GM21717 (cell line): ENCODE measurements at regions not wholly inside any gene's neighbourhood (a gene's known extent, or its start where the extent isn't known, plus 50 kb on each side); places are given as distances from the start of the nearest gene placed in this dataset.

Experiments used
- ATAC-seq: cut with Tn5 transposase; IDR thresholded peaks from one replicate; pipeline ENCODE4 v1.9.1; 2021; ENCODE audit warnings: mild to moderate bottlenecking, moderate library complexity; ENCODE audit not compliant: unreplicated experiment

DNA sequence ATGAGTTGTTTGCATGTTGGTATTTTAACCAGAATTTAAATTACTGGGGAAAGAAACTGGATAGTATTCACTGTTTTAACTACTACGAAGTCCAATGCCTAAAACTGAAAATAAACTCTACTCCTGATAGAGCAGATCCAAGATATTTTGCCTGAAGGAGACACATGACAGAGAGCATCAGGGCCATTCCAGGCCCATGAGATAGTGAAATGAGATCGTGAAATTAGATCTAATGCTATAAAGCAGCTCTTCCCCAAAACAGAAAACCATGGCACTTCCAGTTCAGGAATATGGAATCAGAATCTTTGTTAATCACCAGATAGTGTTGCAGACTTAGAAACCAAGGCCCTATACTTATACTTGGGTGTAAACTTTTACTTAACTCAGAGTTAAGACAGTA is 124.3 kb upstream of the CACNA2D1 start:
- no peak for ATAC-seq

DNA sequence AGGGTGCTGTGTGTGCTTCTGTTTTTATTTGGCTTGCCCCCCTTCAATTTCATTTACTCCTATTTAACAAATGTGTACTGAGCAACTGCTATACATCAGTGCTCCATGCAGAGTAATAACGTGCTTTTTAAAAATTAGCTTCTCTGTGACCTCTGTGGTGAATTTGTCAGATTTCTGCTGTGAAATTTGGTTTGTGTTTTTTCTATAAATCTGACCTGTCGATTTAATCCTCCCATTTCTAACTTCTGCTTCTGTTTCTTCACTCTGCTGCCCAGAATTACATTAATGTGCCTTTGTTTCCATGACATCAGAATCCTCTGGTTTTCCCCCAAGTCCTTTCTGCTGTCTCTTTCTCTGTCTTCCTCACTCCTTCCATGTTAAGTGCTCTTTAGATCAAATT is 123.8 kb upstream of the CACNA2D1 start:
- no peak for ATAC-seq

DNA sequence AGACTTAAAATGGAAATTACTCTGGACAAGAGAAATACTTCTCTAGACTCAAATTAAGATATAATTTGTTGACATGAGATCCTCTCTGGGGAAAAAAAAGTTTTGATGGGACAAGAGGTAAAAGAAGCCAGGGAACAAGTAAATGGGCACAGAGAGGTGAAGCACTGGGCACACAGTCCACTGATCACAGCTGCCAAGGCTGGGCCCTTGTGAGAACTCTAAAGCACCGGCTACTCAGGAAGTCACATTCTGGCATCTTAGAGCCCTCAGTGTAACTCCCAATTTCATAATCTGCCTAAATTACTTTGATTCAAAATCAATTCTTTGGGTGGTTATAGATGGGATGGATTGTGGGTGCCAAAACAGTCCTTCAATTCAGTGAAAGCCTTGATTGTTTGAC is 123.2 kb upstream of the CACNA2D1 start:
- ATAC-seq: no peak

DNA sequence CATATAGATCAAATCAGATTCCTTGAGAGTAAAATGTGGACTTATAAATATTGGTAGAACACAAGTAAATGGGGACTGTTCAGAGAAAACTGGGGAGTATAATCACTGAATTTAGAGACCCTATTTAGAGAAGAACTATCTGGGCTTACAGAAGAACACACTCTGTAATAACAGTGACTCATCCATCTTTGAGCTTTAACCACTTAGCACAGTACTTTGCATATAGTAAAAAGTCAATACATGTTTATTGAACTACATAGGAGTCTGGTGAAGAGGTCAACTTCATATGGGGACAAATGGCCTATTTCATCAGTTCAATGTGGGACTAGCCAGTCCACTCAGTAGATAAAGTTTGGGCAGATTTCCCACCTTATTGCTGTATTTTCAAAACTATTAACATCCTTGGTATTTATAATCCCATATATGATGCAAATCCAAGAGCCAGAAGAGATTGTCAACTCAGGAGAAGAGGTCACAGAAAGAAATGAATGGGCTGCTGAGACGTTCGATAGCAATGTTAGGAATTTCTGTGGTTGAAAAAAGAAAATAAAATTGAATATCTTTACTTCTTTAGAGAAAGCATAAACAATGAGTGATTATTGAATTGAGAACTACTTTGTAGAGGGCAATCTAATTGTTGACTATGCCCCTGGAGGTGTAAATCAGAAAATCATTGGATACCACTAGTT is 119.3 kb upstream of the CACNA2D1 start:
- ATAC-seq: no peak

DNA sequence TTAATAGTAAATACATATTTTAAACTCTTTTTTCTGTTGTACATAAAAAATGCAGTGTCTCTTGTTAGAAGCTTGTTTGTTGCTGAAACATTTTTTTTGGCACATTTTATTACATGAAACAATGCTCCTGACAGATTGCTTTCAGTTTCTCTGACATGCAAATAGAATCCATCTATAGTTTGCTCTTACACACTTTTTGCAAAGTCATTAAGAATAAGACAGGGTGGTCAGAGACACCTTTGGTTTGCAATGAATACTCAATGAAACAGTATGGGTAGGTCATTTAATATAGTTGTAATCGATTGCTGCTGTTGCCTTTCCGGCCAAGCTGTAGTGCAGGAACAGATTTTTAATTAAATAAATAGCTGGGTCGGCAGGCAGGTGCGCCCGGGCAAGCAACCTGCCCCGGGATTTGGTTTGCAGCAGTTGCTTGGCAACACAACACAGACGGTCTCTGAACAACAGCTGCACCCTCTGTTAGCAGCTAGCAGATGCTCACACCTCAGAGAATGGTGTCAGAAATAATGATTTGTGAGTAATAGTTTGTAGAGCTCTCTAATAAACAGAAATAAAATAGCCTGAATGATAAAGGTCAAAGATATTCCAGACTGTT is 115.7 kb upstream of the CACNA2D1 start:
- peak; percentile 91 for ATAC-seq

DNA sequence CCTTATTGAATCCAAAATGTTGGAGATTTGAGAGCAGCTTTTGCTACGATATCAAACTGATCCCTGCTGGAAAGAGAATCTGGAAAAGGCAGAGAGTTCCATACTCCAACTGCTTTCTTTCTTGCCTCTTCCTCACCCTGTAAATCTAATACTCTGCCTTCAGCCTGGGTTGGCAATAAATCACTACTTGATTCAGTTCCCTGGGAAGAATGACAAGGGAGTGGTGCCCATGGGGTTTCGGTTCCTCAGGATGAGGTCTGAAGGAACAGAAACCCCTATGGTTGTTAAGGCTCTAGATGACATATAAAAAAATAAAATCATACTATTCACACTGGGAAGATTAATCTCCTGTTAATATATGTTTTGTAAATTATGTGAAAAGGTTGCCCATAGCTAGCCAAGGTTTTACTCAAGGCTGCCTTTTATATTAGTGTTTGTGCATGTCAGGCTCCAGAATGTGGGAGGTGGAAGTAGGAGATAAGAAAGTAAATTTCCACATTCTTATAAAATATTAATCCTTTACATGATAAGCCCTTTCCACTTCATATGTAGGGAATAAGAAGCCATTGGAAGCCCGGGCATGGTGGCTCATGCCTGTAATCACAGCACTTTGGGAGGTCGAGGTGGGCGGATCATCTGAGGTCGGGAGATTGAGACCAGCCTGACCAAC is 106.2 kb upstream of the CACNA2D1 start:
- no peak for ATAC-seq

DNA sequence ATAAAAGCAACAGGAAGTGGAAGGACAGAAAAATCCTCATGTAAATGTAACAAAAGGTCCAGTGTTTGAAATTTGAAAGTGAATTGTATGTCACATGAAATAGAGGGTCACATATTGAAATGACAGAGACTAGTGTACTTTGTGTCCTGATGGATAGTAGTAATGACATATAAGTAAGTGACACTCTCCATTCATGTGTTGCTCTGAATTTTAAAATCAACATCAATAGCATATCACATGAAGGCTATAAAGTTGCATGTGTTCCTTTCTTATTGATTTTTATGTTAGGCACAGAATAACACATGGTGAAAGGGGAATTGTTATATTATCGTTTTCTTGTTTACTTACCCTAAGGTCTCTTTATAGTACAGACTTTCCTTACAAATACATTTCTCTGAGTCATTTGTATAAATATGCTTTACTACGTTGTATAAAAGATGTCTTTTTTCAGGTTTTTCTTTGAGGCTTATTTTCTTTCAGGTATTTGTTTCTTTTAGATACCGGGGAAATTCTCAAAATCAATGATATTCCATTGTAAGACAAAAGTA is 104.6 kb upstream of the CACNA2D1 start:
- ATAC-seq: no peak

DNA sequence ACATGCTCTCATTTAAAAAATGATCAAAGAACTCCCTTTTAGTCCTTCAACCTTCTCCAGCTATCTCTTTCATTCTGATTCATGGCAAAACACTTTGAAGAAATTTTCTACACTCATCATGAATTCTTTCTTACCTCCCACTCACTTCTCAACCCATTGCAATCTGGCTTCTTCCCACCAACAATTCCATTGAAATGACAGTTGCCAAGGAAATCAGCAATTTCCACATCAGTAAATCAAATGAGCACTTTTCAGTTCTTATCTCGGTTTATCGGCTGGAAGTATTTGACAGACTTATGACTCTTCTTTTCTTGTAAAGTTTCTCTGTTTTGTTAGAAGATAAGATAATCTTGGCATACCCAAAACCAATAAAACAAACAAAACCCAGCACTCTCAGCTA is 99.1 kb upstream of the CACNA2D1 start:
- ATAC-seq: no peak

DNA sequence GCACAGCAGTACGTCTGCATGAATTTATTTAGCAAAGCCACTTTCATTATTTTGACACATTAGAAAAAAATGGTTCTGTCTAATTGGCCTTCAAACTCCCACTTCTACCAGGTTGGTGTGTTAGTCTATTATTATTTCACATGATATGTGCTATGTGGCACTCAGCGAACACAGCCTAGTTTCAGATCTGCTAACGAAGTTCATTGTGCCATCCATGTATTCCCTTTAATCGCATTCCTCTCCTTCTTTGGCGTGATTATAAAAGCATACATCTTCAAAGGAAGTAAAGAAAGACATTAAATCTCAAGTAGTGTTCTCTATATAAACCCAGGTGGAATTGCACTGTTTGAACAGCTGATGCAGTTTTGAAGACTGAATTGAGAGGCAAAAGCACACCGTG is 96.4 kb upstream of the CACNA2D1 start:
- no peak for ATAC-seq

DNA sequence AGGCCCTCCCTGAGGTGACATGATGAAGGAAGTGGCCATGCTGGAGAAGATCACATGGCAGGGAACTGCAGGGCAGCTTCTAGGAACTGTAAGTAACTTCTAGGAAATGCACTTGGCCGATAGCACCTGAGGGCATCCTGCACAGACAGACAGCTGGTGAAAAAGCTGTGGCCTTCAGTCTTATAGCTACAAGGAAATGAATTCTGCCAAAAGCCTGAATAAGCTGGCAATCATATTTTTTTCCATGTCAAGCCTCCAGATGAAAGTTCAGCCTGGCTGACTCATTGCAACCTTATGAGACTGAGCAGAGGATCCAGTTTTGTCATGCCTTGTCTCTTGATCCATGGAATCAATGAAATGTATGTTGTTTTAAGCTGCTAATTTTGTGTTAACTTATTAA is 91.1 kb upstream of the CACNA2D1 start:
- ATAC-seq: no peak

DNA sequence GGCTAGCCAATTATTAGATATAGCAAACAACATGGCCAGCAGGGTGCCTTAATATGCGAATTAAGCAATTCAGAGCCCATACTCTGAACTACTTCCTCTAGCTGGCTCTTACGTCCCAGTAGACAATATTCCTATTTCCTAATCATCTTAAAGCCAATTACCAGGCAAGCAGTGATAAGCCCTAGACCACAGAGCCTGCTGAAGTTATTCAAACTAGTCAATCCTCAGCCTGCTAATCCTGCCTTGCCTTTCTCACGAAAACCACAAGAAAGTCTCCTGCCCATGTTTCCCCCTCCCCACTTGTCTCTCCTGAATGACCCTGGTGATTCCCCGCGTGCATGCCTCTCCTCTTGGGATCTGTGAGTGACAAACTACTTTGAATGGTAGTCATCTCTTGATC is 86.8 kb upstream of the CACNA2D1 start:
- no peak for ATAC-seq

DNA sequence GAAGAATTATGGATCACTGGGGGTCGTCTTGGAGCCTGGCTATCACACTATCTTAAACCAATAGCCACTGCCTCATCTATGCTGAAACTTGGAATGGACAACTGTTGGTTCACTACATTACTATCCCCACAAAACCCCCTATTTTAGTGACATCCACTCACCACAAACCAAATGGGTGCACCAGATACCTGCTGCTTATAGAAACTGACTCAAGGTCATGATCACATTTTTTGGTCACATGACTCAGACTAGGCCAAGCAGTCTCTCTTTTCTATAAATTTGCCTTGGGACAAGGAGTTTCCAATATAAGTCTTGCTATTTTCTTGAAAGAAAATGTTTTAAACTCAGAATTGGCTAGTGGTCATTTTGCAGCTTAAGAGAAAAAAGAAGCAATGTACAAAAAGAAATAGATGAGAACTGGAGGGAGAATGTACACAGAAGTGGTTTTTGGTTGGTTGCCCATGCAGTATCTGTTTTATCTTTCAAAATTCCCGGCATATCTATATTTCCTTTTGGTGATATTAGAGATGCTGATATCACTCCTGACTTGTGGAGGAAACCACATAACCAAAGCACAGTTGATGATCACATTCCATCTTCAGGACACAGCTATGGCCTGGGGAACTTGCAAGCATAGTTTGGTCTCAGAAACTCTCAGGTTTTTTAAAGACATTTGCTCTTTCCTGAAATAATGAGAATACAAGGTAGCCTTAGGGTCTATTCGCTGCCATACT is 85.2 kb upstream of the CACNA2D1 start:
- ATAC-seq: no peak

DNA sequence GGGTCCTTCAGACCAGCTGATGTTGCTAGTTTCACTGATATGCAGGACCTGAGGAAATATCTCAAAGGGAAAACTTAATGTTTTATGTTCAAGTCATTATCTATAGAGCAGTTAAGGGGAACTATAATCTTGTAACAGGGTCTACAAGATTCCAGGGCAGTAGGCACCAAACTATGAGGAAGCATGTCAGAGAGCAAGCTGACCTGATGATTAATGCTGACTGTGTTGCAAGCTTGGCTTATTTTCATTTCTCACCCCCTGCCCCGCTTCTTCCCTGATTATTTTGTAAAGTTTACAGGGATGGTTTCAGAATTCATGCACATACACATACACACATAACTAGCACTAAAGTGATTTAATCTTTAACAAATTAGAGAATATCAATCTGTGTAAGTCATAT is 84.3 kb upstream of the CACNA2D1 start:
- ATAC-seq: no peak

DNA sequence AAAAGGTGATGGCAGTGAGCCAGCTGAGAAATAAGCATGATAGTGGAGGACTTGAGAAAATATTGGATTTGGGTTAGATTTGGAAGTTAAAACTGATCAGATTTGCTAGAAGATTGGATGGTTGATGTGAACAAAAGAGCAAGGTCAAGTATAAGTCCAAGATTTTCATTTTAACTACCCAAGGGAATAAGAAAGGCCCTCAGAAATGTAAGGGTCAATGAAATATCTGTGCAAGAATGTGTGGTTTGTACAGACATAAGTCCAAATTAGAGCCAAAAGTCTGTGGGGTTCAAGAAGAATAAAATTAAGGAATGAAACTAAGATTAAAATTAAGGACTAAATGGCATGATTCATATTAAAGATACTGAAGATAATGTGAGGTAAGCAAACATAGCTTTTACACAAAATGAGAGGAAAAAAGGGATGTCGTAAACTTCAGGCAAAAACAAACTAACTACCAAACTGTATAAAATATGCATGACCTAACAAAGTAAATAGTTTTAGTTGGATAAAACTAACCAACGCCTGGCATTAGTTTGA is 78.4 kb upstream of the CACNA2D1 start:
- ATAC-seq: no peak

DNA sequence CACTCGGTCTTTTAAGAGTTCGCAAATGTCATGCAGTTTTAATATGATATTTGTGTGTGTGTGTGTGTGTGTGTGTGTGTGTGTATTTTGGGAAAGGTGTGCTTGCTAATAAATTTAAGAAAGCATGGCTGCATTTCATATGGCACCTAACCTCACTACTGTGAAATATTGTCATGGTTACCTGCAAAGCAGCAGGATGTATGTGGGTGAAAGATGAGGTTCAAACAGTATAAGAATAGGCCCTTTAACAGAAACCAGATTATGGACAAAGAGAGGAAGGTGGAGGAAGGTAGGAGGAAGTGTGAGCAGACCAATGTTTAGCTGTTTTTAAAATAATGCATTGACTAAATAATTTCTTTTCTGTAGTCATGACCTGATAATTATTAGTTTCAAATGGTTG is 73.5 kb upstream of the CACNA2D1 start:
- ATAC-seq: no peak

DNA sequence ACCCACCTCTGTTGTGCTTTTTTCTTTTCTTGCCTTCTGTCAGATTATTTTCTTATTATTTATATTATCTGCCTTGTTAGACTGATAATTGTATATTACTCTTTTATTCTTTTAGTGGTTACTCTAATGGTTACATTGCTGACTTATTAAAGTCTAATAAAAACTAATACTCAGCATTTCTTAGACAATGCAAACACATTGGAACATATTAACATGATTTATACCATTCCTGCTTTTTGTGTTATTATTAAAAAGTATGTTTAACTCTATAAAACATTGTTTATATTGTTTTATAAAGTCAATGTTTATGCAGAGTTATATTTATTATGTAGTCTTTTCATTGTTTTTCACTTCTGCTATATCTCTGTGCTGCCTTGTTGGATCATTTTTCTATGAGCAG is 68.0 kb upstream of the CACNA2D1 start:
- ATAC-seq: no peak

DNA sequence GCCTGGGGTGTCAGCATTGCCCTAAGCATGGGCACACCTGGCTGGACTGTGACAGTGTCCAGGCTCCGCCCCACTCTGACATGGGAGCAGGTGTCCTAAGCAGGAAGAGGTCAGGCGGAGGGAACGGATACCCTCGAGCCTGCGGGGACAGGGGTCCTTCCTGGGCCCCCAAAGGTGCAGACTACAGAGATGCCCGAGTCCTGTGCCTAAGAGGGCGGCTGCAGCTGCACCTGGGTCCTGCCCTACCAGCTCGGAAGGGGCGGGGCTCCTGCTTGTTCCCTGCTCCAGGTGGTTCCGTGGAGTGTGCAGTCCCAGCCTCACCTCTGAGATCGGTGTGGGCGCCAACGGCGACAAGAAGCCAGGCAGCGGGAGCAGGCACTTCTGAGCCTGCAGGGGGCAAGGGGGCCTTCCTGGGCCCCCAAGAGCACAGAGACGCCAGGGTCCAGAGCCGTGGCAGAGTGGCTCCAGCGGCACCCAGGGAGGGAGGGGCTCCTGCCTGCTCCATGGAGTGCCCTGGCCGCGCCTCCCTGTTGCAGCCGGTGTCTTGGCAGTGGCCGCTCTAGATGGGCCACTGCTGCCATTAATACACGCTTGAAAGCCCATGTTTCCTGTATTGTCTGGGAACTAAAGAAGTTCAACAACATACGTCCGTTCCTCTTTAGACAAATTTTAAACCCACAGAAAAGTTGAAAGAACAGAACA is 64.5 kb upstream of the CACNA2D1 start:
- no peak for ATAC-seq

DNA sequence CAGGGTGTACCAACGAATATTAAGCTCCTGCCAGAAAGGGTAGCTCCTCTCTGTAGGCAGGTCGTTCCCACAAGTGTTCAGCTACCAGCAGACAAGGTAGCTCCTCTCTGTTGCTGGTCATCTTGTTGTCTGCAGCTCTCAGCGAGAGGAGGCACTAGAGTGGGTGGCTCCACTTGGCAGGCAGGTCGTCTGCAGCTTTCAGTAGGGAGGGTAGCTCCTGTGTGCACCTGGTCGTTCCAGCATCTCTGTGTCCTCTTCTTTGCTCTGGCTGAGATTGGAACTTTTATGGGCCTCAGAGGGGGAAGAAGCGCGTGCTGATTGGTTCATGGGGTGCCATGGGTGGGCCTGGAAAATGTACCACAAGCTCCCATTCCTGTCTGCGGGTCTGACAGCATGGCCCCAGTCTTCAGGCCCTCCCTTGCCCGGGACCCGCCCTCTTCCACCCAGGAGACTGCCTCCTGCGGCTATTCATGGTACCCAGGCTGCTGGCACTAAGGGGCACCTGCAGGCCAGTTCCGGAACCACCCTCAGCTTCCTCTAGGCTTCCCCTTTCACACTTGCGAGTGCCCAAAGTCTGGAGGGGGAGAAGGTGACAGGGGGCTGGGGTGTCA is 63.9 kb upstream of the CACNA2D1 start:
- no peak for ATAC-seq

DNA sequence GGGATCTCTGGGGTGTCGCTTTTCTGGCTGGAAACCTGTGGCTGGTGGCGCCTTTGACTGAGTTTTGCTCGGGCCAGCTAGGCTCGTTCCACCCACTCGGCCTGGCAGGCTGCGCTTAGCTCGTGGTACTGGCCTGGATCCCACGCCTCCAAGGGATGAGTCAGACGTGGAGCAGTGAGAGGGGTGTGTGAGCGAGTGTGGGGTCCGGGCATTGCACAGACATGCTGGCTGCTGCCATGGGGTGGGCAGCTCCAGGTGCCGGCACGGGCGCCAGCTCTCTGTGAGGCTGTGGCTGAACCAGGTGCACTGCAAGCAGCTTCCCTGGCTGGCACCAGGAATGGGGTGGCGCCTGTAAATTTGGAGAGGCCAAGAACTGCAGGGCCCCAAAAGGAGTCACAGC is 63.1 kb upstream of the CACNA2D1 start:
- ATAC-seq: no peak

DNA sequence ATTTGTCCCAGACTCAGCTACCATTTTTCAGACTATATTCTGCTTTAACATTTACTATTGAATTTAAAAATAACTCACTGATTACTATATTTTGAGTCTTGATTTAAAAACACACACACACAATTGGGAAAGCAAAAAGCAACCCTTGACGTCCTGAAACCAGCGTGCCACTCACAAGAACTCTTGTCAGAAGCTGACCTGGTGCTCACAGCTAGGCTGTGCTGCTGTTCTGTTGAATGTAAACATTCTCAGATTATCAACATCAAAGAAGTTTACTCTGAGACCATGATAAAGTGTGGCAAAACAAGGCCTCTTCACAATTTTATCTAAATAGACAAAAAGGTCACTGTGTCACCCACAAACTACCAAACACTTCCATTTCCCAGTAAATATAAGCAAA is 62.6 kb upstream of the CACNA2D1 start:
- no peak for ATAC-seq
